Sigmoid colon (tissue), 4 donors: ENCODE measurements at regions not wholly inside any gene's neighbourhood (a gene's known extent, or its start where the extent isn't known, plus 50 kb on each side); places are given as distances from the start of the nearest gene placed in this dataset.

Experiments used
- CTCF ChIP-seq, 4 experiments: fragments of 450-650 bp in 3 of 4; fragments of 200-600 bp in 1 of 4; IDR thresholded peaks; one replicate each; pipeline ENCODE4 v1.5.1; 2016 to 2019; ENCODE audit warnings: antibody characterized with exemption in 4 of 4, mild to moderate bottlenecking in 3 of 4, moderate library complexity in 2 of 4
- EP300 ChIP-seq, 4 donors: sonication (generic); formaldehyde crosslinking; IDR thresholded peaks; one replicate each; pipeline ENCODE4 v1.6.1; 2017; ENCODE audit warnings: antibody characterized with exemption in 4 of 4
- POLR2A ChIP-seq, 2 donors: fragments of 450-650 bp; IDR thresholded peaks; one replicate each; pipeline ENCODE4 v1.6.1; 2016; ENCODE audit warnings: antibody characterized with exemption in 2 of 2, mild to moderate bottlenecking in 2 of 2, moderate library complexity in 2 of 2
- POLR2AphosphoS5 ChIP-seq, 4 donors: sonication (generic); formaldehyde crosslinking; IDR thresholded peaks; one replicate each; pipeline ENCODE4 v1.6.1; 2017; ENCODE audit warnings: antibody characterized with exemption in 4 of 4

- TF ChIP-seq CTCF (IDR thresholded peaks at IDR 0.05): no peak
- TF ChIP-seq POLR2AphosphoS5 (IDR thresholded peaks at IDR 0.05): no peak
- no peak for TF ChIP-seq POLR2A (IDR thresholded peaks at IDR 0.05)
- TF ChIP-seq EP300 (IDR thresholded peaks at IDR 0.05): no peak
Observed at GRCh38 chr14:22428700-22429291, 160.2 kb downstream of the DAD1 start.
